ENCODE measurements at regions not wholly inside any gene's neighbourhood (a gene's known extent, or its start where the extent isn't known, plus 50 kb on each side); places are given as distances from the start of the nearest gene placed in this dataset.

- no peak for TF ChIP-seq CTCF (IDR thresholded peaks at IDR 0.05)
- TF ChIP-seq POLR2A (IDR thresholded peaks at IDR 0.05) = no peak
Measured at GRCh38 chr16:64585367-64585766, 536.5 kb downstream of the CDH11 start.

Measured in testis (tissue), 2 donors.